ENCODE measurements at regions not wholly inside any gene's neighbourhood (a gene's known extent, or its start where the extent isn't known, plus 50 kb on each side); places are given as distances from the start of the nearest gene placed in this dataset.

- no peak for DNase-seq (ENCODE audit: low read depth, low spot score)
- no peaks in the 10 kb centered on the region for H3K27me3 ChIP-seq (ENCODE audit: insufficient read depth, insufficient read length)
- no peak overlapping the region for H3K9ac ChIP-seq (ENCODE audit: insufficient read length, low read depth)
- H3K36me3 ChIP-seq (ENCODE audit: insufficient read depth, insufficient read length, low read length): no peaks in the 10 kb centered on the region
- no peaks in the 10 kb centered on the region for H3K4me1 ChIP-seq (ENCODE audit: insufficient read depth, insufficient read length)
- H3K9me3 ChIP-seq (ENCODE audit: insufficient read depth, low read length): peaks cover 5% of the 10 kb centered on the region; the same call in 1 of the 2 replicates
- no peak for TF ChIP-seq YY1 (IDR thresholded peaks at IDR 0.05; ENCODE audit: insufficient read depth, insufficient read length)
- TF ChIP-seq SUZ12 (IDR thresholded peaks at IDR 0.05; ENCODE audit: extremely low read depth, insufficient read depth, insufficient read length): no peak
- H3K4me3 ChIP-seq (ENCODE audit: insufficient read length, low read depth): no peak overlapping the region
Measured at GRCh38 chr12:72836194-72836593, 564.0 kb downstream of the TRHDE start.

GRCh38 chr12:72839696-72840095, 567.5 kb downstream of the TRHDE start:
- Histone ChIP-seq H3K9me3 (ENCODE audit: insufficient read depth, low read length) (peaks cover 10% of the 10 kb centered on the region; the same call in 1 of the 2 replicates), H3K4me3 (ENCODE audit: insufficient read length, low read depth) (no peak overlapping the region), H3K27me3 (ENCODE audit: insufficient read depth, insufficient read length) (no peaks in the 10 kb centered on the region), H3K9ac (ENCODE audit: insufficient read length, low read depth) (no peak overlapping the region), H3K36me3 (ENCODE audit: insufficient read depth, insufficient read length, low read length) (no peaks in the 10 kb centered on the region), H3K4me1 (ENCODE audit: insufficient read depth, insufficient read length) (no peaks in the 10 kb centered on the region)
- TF ChIP-seq YY1 (IDR thresholded peaks at IDR 0.05; ENCODE audit: insufficient read depth, insufficient read length) (no peak), SUZ12 (IDR thresholded peaks at IDR 0.05; ENCODE audit: extremely low read depth, insufficient read depth, insufficient read length) (no peak), ZNF274 (IDR thresholded peaks at IDR 0.05; ENCODE audit: low read depth, low read length) (no peak)
- DNase-seq (ENCODE audit: low read depth, low spot score): no peak

DNA sequence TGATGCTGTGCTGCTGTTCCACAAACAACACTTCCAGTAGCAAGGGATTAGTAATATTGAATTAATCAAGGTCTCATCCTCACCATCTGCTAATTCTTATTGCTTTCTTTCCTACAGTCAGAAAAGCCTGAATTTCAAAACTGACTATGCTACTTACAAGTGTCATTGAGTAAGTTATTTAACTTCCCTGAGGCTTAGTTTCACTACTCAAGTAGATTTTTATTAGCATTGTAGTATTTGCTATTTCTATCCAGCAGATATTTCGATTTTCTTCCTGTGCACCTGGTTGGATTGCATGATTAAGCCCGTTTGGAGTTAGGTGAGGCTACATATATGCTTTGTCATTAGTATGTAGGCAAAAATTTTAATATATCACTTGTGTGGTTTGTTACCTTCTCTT, 591.5 kb downstream of the TRHDE start:
- H3K9me3 ChIP-seq (ENCODE audit: insufficient read depth, low read length): no peaks in the 10 kb centered on the region; the same call in 1 of the 2 replicates
- TF ChIP-seq ZNF274 (IDR thresholded peaks at IDR 0.05; ENCODE audit: low read depth, low read length) (no peak), YY1 (IDR thresholded peaks at IDR 0.05; ENCODE audit: insufficient read depth, insufficient read length) (no peak), SUZ12 (IDR thresholded peaks at IDR 0.05; ENCODE audit: extremely low read depth, insufficient read depth, insufficient read length) (no peak)
- H3K4me1 ChIP-seq (ENCODE audit: insufficient read depth, insufficient read length): no peaks in the 10 kb centered on the region
- no peak overlapping the region for H3K9ac ChIP-seq (ENCODE audit: insufficient read length, low read depth)
- H3K27me3 ChIP-seq (ENCODE audit: insufficient read depth, insufficient read length): no peaks in the 10 kb centered on the region
- H3K36me3 ChIP-seq (ENCODE audit: insufficient read depth, insufficient read length, low read length): no peaks in the 10 kb centered on the region
- DNase-seq (ENCODE audit: low read depth, low spot score): no peak
- no peak overlapping the region for H3K4me3 ChIP-seq (ENCODE audit: insufficient read length, low read depth)

DNA sequence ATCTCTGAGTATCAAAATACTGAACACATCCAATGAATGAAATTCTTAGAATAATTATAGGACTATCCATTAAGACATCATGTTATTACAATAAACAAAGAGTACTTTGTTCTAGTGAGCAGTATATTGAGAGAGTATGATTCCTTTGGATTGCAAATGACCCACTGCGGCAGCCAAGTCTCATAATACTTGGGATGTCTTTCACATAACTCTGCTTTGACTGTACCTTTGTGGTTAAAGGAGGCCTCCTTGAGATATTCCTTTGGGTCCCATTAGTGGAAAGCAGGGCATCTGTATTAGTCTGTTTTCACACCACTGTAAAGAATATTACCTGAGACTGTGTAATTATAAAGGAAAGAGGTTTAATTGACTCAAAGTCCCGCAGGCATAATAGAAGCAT, 593.8 kb downstream of the TRHDE start:
- Histone ChIP-seq H3K36me3 (ENCODE audit: insufficient read depth, insufficient read length, low read length) (no peaks in the 10 kb centered on the region), H3K9me3 (ENCODE audit: insufficient read depth, low read length) (no peaks in the 10 kb centered on the region), H3K4me1 (ENCODE audit: insufficient read depth, insufficient read length) (no peaks in the 10 kb centered on the region), H3K4me3 (ENCODE audit: insufficient read length, low read depth) (no peak overlapping the region), H3K27me3 (ENCODE audit: insufficient read depth, insufficient read length) (no peaks in the 10 kb centered on the region), H3K9ac (ENCODE audit: insufficient read length, low read depth) (no peak overlapping the region)
- no peak for DNase-seq (ENCODE audit: low read depth, low spot score)
- TF ChIP-seq SUZ12 (IDR thresholded peaks at IDR 0.05; ENCODE audit: extremely low read depth, insufficient read depth, insufficient read length) (no peak), YY1 (IDR thresholded peaks at IDR 0.05; ENCODE audit: insufficient read depth, insufficient read length) (no peak), ZNF274 (IDR thresholded peaks at IDR 0.05; ENCODE audit: low read depth, low read length) (no peak)

- Histone ChIP-seq H3K4me3 (ENCODE audit: insufficient read length, low read depth) (no peak overlapping the region), H3K36me3 (ENCODE audit: insufficient read depth, insufficient read length, low read length) (no peaks in the 10 kb centered on the region), H3K9ac (ENCODE audit: insufficient read length, low read depth) (no peak overlapping the region), H3K4me1 (ENCODE audit: insufficient read depth, insufficient read length) (no peaks in the 10 kb centered on the region), H3K27me3 (ENCODE audit: insufficient read depth, insufficient read length) (no peaks in the 10 kb centered on the region), H3K9me3 (ENCODE audit: insufficient read depth, low read length) (no peaks in the 10 kb centered on the region)
- no peak for DNase-seq (ENCODE audit: low read depth, low spot score)
- TF ChIP-seq YY1 (IDR thresholded peaks at IDR 0.05; ENCODE audit: insufficient read depth, insufficient read length): no peak
- no peak for TF ChIP-seq ZNF274 (IDR thresholded peaks at IDR 0.05; ENCODE audit: low read depth, low read length)
- TF ChIP-seq SUZ12 (IDR thresholded peaks at IDR 0.05; ENCODE audit: extremely low read depth, insufficient read depth, insufficient read length): no peak
Measured at GRCh38 chr12:72869024-72869423, 596.9 kb downstream of the TRHDE start.

- TF ChIP-seq ZNF274 (IDR thresholded peaks at IDR 0.05; ENCODE audit: low read depth, low read length): no peak
- no peak for TF ChIP-seq SUZ12 (IDR thresholded peaks at IDR 0.05; ENCODE audit: extremely low read depth, insufficient read depth, insufficient read length)
- no peak for TF ChIP-seq YY1 (IDR thresholded peaks at IDR 0.05; ENCODE audit: insufficient read depth, insufficient read length)
- peak; percentile 5 for DNase-seq (ENCODE audit: low read depth, low spot score)
- no peaks in the 10 kb centered on the region for H3K36me3 ChIP-seq (ENCODE audit: insufficient read depth, insufficient read length, low read length)
- no peaks in the 10 kb centered on the region for H3K27me3 ChIP-seq (ENCODE audit: insufficient read depth, insufficient read length)
- no peak overlapping the region for H3K4me3 ChIP-seq (ENCODE audit: insufficient read length, low read depth)
- peaks cover 10% of the 10 kb centered on the region for H3K9me3 ChIP-seq (ENCODE audit: insufficient read depth, low read length)
- no peak overlapping the region for H3K9ac ChIP-seq (ENCODE audit: insufficient read length, low read depth)
- no peaks in the 10 kb centered on the region for H3K4me1 ChIP-seq (ENCODE audit: insufficient read depth, insufficient read length)
Measured at GRCh38 chr12:72872238-72872887, 600.2 kb downstream of the TRHDE start.

DNA sequence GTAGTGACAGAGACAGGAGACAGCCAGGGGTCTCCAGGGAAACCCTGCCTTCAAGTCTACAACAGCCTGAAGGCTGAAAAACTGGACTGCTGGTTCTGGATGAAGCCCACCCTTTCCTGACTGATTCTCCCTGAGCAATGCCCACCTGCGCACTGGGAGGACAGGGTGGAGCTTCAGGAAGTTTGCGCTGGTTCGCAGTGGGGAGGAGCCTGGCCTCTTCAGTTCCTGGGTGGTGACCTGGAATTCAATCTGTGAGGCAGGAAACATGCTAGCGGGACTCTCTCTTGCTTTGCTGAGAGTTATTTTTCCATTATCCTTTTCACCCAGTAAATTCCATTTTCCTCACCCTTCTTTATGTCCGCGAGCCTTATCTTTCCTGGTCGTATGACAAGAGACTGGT, 600.8 kb downstream of the TRHDE start:
- no peaks in the 10 kb centered on the region for H3K27me3 ChIP-seq (ENCODE audit: insufficient read depth, insufficient read length)
- H3K4me1 ChIP-seq (ENCODE audit: insufficient read depth, insufficient read length): no peaks in the 10 kb centered on the region
- no peak for TF ChIP-seq ZNF274 (IDR thresholded peaks at IDR 0.05; ENCODE audit: low read depth, low read length)
- no peak for TF ChIP-seq SUZ12 (IDR thresholded peaks at IDR 0.05; ENCODE audit: extremely low read depth, insufficient read depth, insufficient read length)
- TF ChIP-seq YY1 (IDR thresholded peaks at IDR 0.05; ENCODE audit: insufficient read depth, insufficient read length): no peak
- H3K36me3 ChIP-seq (ENCODE audit: insufficient read depth, insufficient read length, low read length): no peaks in the 10 kb centered on the region
- no peak overlapping the region for H3K4me3 ChIP-seq (ENCODE audit: insufficient read length, low read depth)
- H3K9ac ChIP-seq (ENCODE audit: insufficient read length, low read depth): no peak overlapping the region
- DNase-seq (ENCODE audit: low read depth, low spot score): no peak
- H3K9me3 ChIP-seq (ENCODE audit: insufficient read depth, low read length): peaks cover 10% of the 10 kb centered on the region
